K562 (cell line): ENCODE measurements at regions not wholly inside any gene's neighbourhood (a gene's known extent, or its start where the extent isn't known, plus 50 kb on each side); places are given as distances from the start of the nearest gene placed in this dataset.

Source experiments
- ATAC-seq: fragments of 200-7000 bp; cut with Tn5 transposase; 3 replicates; pipeline ENCODE4 v1.9.1; 2020; ENCODE audit warnings: moderate library complexity
- BruUV-seq: library from RNA; stranded (reverse); fragments of 400-500 nt; replicated peaks from 2 replicates; lab custom pipeline; 2021; lab: Mats Ljungman, UMichigan
- CTCF ChIA-PET: fragments of 300-600 bp; formaldehyde crosslinking; extraction: SDS; loops from one replicate; lab custom pipeline; 2021; ENCODE audit warnings: low intra/inter-chr PET ratio; lab: Yijun Ruan, JAX
- POLR2A ChIA-PET: fragments of 300-600, 350-650 bp; sonication (Branson Sonifier 250); formaldehyde crosslinking; extraction: SDS; loops from one replicate; lab custom pipeline; 2021; ENCODE audit warnings: antibody characterized with exemption, inconsistent platforms; lab: Yijun Ruan, JAX
- DNase-seq, 4 experiments: peaks; one replicate each; pipeline versions ENCODE4 v3.0.0 to v3.0.0-alpha.2; 2011 to 2018; ENCODE audit warnings: low spot score in 3 of 4, mixed read lengths in 3 of 4; ENCODE audit errors: extremely low read depth in 1 of 4
- FAIRE-seq: peaks from 2 replicates; lab custom pipeline; 2011; peaks lifted over from hg19 to GRCh38; lab: Jason Lieb, UNC
- H2AFZ ChIP-seq: 2 replicates; pipeline ENCODE4 v1.6.0; 2011; ENCODE audit warnings: low read depth, low read length, control low read depth, inconsistent platforms
- H3K27ac ChIP-seq: fragments of 200-600 bp; 3 replicates; pipeline ENCODE4 v1.8.0; 2011; ENCODE audit warnings: low read depth, mild to moderate bottlenecking, control low read depth, inconsistent platforms, low read length, moderate library complexity, mixed read lengths; ENCODE audit errors: extremely low read depth
- H3K27me3 ChIP-seq, 2 experiments: fragments of 300-600 bp in 1 of 2; 2 replicates in 1 of 2; 3 replicates in 1 of 2; pipeline versions ENCODE4 v1.6.0 to v1.8.0; 2011; ENCODE audit warnings: inconsistent platforms in 2 of 2, low read length in 2 of 2, mild to moderate bottlenecking in 1 of 2, mixed read lengths in 1 of 2, moderate library complexity in 1 of 2; ENCODE audit not compliant: control insufficient read depth in 2 of 2, insufficient read depth in 2 of 2
- H3K36me3 ChIP-seq: fragments of 300-600 bp; 3 replicates; pipeline ENCODE4 v1.8.0; 2011; ENCODE audit warnings: mild to moderate bottlenecking, low read length, inconsistent platforms; ENCODE audit not compliant: control insufficient read depth, insufficient read depth
- H3K4me1 ChIP-seq, 2 experiments: fragments of 200-600 bp in 1 of 2; replicated peaks in 1 of 2; 2 replicates in 1 of 2; 3 replicates in 1 of 2; pipeline versions ENCODE4 v1.5.1 to v1.8.0; 2011; ENCODE audit warnings: inconsistent platforms in 2 of 2, low read length in 2 of 2, mild to moderate bottlenecking in 1 of 2, mixed read lengths in 1 of 2, moderate library complexity in 1 of 2; ENCODE audit not compliant: control insufficient read depth in 2 of 2, insufficient read depth in 2 of 2
- H3K4me2 ChIP-seq: 2 replicates; pipeline ENCODE4 v1.6.1; 2011; ENCODE audit warnings: low read length, control low read depth, inconsistent platforms, mixed read lengths; ENCODE audit not compliant: insufficient read depth
- H3K4me3 ChIP-seq: fragments of 200-600 bp; sonication (generic), shearing (Covaris generic); 2 replicates; pipeline ENCODE4 v1.5.1; 2016; ENCODE audit warnings: control low read depth, inconsistent platforms
- H3K79me2 ChIP-seq: fragments of 200-600 bp; 3 replicates; pipeline ENCODE4 v1.8.0; 2011; ENCODE audit warnings: low read length, inconsistent platforms; ENCODE audit not compliant: control insufficient read depth, insufficient read depth
- H3K9ac ChIP-seq, 2 experiments: 2 replicates each; pipeline versions ENCODE4 v1.6.0 to v1.6.1; 2011; ENCODE audit warnings: low read depth in 2 of 2, low read length in 2 of 2, control low read depth in 1 of 2, inconsistent platforms in 1 of 2, mild to moderate bottlenecking in 1 of 2, mixed read lengths in 1 of 2; ENCODE audit not compliant: insufficient read depth in 1 of 2
- H3K9me1 ChIP-seq: one replicate; pipeline ENCODE4 v1.6.0; 2011; ENCODE audit warnings: inconsistent platforms, mild to moderate bottlenecking, low read length, moderate library complexity; ENCODE audit not compliant: control insufficient read depth, insufficient read depth
- H3K9me3 ChIP-seq: replicated peaks from 2 replicates; pipeline ENCODE4 v1.5.1; 2011; ENCODE audit warnings: low read depth, low read length, inconsistent platforms; ENCODE audit not compliant: control insufficient read depth, insufficient read depth
- H4K20me1 ChIP-seq: replicated peaks from 2 replicates; pipeline ENCODE4 v1.6.1; 2011; ENCODE audit warnings: low read length, inconsistent platforms, mixed read lengths; ENCODE audit not compliant: control insufficient read depth, insufficient read depth
- BCL6 ChIP-seq: fragments of 250-450 bp; sonication (Bioruptor Pico); IDR thresholded peaks from 2 replicates; pipeline ENCODE4 v1.4.0; 2020
- CC2D1A ChIP-seq: fragments of 450-650 bp; IDR thresholded peaks from 2 replicates; pipeline ENCODE4 v1.6.1; 2017; ENCODE audit warnings: mild to moderate bottlenecking
- HCFC1 ChIP-seq: IDR thresholded peaks from 2 replicates; pipeline ENCODE4 v1.6.1; 2012; ENCODE audit warnings: low read depth, low read length, improper control_type of control experiment
- HDAC8 ChIP-seq: fragments of 450-650 bp; IDR thresholded peaks from 2 replicates; pipeline ENCODE4 v1.6.1; 2016; ENCODE audit warnings: mild to moderate bottlenecking, missing genetic modification characterization, moderate library complexity, missing compliant biosample characterization
- HOMEZ ChIP-seq: fragments of 250-450 bp; sonication (Bioruptor Pico); IDR thresholded peaks from 2 replicates; pipeline ENCODE4 v1.4.0; 2020; ENCODE audit warnings: mild to moderate bottlenecking, moderate library complexity
- MCM5 ChIP-seq: fragments of 450-650 bp; IDR thresholded peaks from 2 replicates; pipeline ENCODE4 v1.6.1; 2016; ENCODE audit warnings: low read depth
- NONO ChIP-seq, 2 experiments: fragments of 200-400 bp in 1 of 2; fragments of 450-650 bp in 1 of 2; formaldehyde crosslinking in 1 of 2; IDR thresholded peaks; 2 replicates each; pipeline ENCODE4 v1.6.1; 2017; ENCODE audit warnings: low read depth in 2 of 2, mild to moderate bottlenecking in 2 of 2, moderate library complexity in 2 of 2, low read length in 1 of 2
- SRSF1 ChIP-seq: fragments of 200-400 bp; formaldehyde crosslinking; IDR thresholded peaks from 2 replicates; pipeline ENCODE4 v1.6.1; 2017; ENCODE audit warnings: mild to moderate bottlenecking, low read depth, low read length, moderate library complexity
- TCF7 ChIP-seq: sonication (generic); IDR thresholded peaks from 2 replicates; pipeline ENCODE4 v1.6.1; 2016; ENCODE audit warnings: antibody characterized with exemption, borderline replicate concordance
- XRCC3 ChIP-seq: fragments of 450-650 bp; IDR thresholded peaks from 2 replicates; pipeline ENCODE4 v1.6.1; 2017; ENCODE audit warnings: mild to moderate bottlenecking, moderate library complexity
- YBX1 ChIP-seq: fragments of 450-650 bp; IDR thresholded peaks from 2 replicates; pipeline ENCODE4 v1.7.1; 2016; ENCODE audit warnings: mild to moderate bottlenecking
- ZFP91 ChIP-seq: sonication (generic); formaldehyde crosslinking; IDR thresholded peaks from 2 replicates; pipeline ENCODE4 v1.8.0; 2022; ENCODE audit warnings: mild to moderate bottlenecking, missing genetic modification reagents
- ZNF740 ChIP-seq, 3 experiments: fragments of 200-800 bp in 1 of 3; sonication (Bioruptor generic) in 1 of 3; sonication (generic) in 1 of 3; formaldehyde crosslinking in 1 of 3; IDR thresholded peaks; 2 replicates each; pipeline versions ENCODE4 v1.6.1 to v1.8.0; 2016 to 2022; ENCODE audit warnings: mild to moderate bottlenecking in 2 of 3, missing compliant biosample characterization in 2 of 3, missing genetic modification characterization in 2 of 3, missing genetic modification reagents in 1 of 3
- WGBS: fragments of 100-300 bp; shearing (Covaris generic); methylation state at CpG from one replicate; pipeline ENCODE4 v1.1.6; 2016; ENCODE audit warnings: low coverage, mixed read lengths; ENCODE audit not compliant: insufficient coverage; ENCODE audit errors: missing lambda C conversion rate; 5-methylcytosine and 5-hydroxymethylcytosine counted together
- in situ Hi-C: fragments of 300-500 bp; cut with MboI; formaldehyde crosslinking; loops from 4 replicates; pipeline ENCODE4 v1.15.0; 2018; ENCODE audit warnings: inconsistent platforms, mixed read lengths
- intact Hi-C: fragments of 100-400 bp; cut with micrococcal nuclease; formaldehyde crosslinking; loops from 2 replicates; pipeline ENCODE4 v1.14.2; 2022

GRCh38 chr11:90849312-90849711 lies 626.5 kb upstream of the CHORDC1 start:
- H3K4me2 ChIP-seq, result no peak overlapping the region
- DNase-seq (no peak), FAIRE-seq (no peak), ATAC-seq (no peak)
- no peak for TF ChIP-seq XRCC3
- no peak for TF ChIP-seq BCL6 (CRISPR knock-in tag)
- no peak for TF ChIP-seq HDAC8
- no peak for TF ChIP-seq TCF7
- TF ChIP-seq SRSF1, result no peak
- TF ChIP-seq MCM5, result no peak
- TF ChIP-seq ZNF740 (CRISPR knock-in tag; IDR thresholded peaks at IDR 0.05), result no peak
- no peak for TF ChIP-seq ZNF740 (tag; IDR thresholded peaks at IDR 0.05)
- no peak for TF ChIP-seq HCFC1
- TF ChIP-seq HOMEZ, result no peak
- TF ChIP-seq ZFP91 (CRISPR knock-in tag), result no peak
- no peak for TF ChIP-seq NONO (IDR thresholded peaks at IDR 0.05; ENCODE audit: low read depth in 2 of 2, low read length in 1 of 2)
- no peak for TF ChIP-seq CC2D1A
- TF ChIP-seq YBX1, result no peak
- H3K9me3 ChIP-seq, result 0 out of 2 replicates have a peak, but pooled peaks cover 2% of the 10 kb centered on the region
- ChIA-PET CTCF (interaction anchor here (0.5 kb wide), 1 partner anchor 262 kb away, joined by 3 read pairs; no protein-coding TSS in a partner anchor), POLR2A (no interaction called here)
- H3K4me3 ChIP-seq, result no peak overlapping the region
- 0% methylated on average over 4 of the region's 4 CpGs for WGBS
- no peaks in the 10 kb centered on the region for H4K20me1 ChIP-seq
- H3K9ac ChIP-seq, result no peak overlapping the region
- H3K36me3 ChIP-seq, result no peaks in the 10 kb centered on the region
- H2AFZ ChIP-seq, result no peak overlapping the region
- intact Hi-C loops (no loop called here), in situ Hi-C loops (no loop called here)
- H3K9me1 ChIP-seq, result no peaks in the 10 kb centered on the region
- no peaks in the 10 kb centered on the region for H3K79me2 ChIP-seq
- no peak overlapping the region for H3K27ac ChIP-seq
- no TSS peak for BruUV-seq
- no peaks in the 10 kb centered on the region for H3K4me1 ChIP-seq
- H3K27me3 ChIP-seq, result no peaks in the 10 kb centered on the region
